Retinal pigment epithelial cell (primary cell): ENCODE measurements at regions not wholly inside any gene's neighbourhood (a gene's known extent, or its start where the extent isn't known, plus 50 kb on each side); places are given as distances from the start of the nearest gene placed in this dataset.
A peak's percentile ranks its signal among the peaks of the same experiment; 100 is the strongest.

Experiments
- DNase-seq: peaks from one replicate; pipeline ENCODE4 v3.0.0-alpha.2; 2010; ENCODE audit warnings: low read depth
- H3K4me3 ChIP-seq: 2 replicates; pipeline ENCODE4 v1.5.1; 2011; ENCODE audit warnings: mild to moderate bottlenecking, low read length, control low read depth, moderate library complexity
- CTCF ChIP-seq: conservative IDR thresholded peaks from 2 replicates; pipeline ENCODE4 v1.5.1; 2011; ENCODE audit warnings: low read depth, low read length, control low read depth, inconsistent platforms

GRCh38 chr4:18593297-18594002 lies 571.9 kb upstream of the LCORL start:
- H3K4me3 ChIP-seq, result peak overlapping the region; percentile 20
- peak; percentile 81 for TF ChIP-seq CTCF
- peak; percentile 31 for DNase-seq

- H3K4me3 ChIP-seq, result no peak overlapping the region
- no peak for DNase-seq
- no peak for TF ChIP-seq CTCF
Observed at GRCh38 chr4:18582841-18583240, 561.3 kb upstream of the LCORL start.

- no peak for TF ChIP-seq CTCF
- DNase-seq, result no peak
- H3K4me3 ChIP-seq, result no peak overlapping the region
Observed at GRCh38 chr4:18578307-18578706, 556.8 kb upstream of the LCORL start.

- DNase-seq, result no peak
- H3K4me3 ChIP-seq, result no peak overlapping the region
- TF ChIP-seq CTCF, result no peak
Observed at GRCh38 chr4:18572481-18572880, 550.9 kb upstream of the LCORL start.

- no peak for TF ChIP-seq CTCF
Observed at GRCh38 chr4:18571301-18571761, 549.8 kb upstream of the LCORL start.

GRCh38 chr4:18570370-18570769 lies 548.8 kb upstream of the LCORL start:
- no peak for DNase-seq
- no peak for TF ChIP-seq CTCF
- no peak overlapping the region for H3K4me3 ChIP-seq

More at GRCh38 chr4:18571301-18571761, 549.8 kb upstream of the LCORL start:
- DNase-seq, result no peak
- no peak overlapping the region for H3K4me3 ChIP-seq

- TF ChIP-seq CTCF, result no peak
- no peak for DNase-seq
- no peak overlapping the region for H3K4me3 ChIP-seq
Observed at GRCh38 chr4:18568600-18568999, 547.0 kb upstream of the LCORL start.
